ENCODE measurements at regions not wholly inside any gene's neighbourhood (a gene's known extent, or its start where the extent isn't known, plus 50 kb on each side); places are given as distances from the start of the nearest gene placed in this dataset.
A peak's percentile ranks its signal among the peaks of the same experiment; 100 is the strongest.
"Not testable (repeated sequence)": the region's sequence is repeated elsewhere in the genome, so short reads cannot be mapped to it uniquely, and the experiment has no call there.

GRCh38 chr3:102670986-102671385, 236.2 kb downstream of the ZPLD1 start:
- no peak for DNase-seq
- in situ Hi-C loops (cut with HindIII; ENCODE audit: low pct_ligation_motif_present, low pct_unique_long_range_greater_than_20kb, low sequenced_read_pairs) = no loop called here

- in situ Hi-C loops (cut with HindIII; ENCODE audit: low pct_ligation_motif_present, low pct_unique_long_range_greater_than_20kb, low sequenced_read_pairs) = no loop called here
- no peak for DNase-seq
These were observed 237.5 kb downstream of the ZPLD1 start for GRCh38 chr3:102672305-102672704.

DNA sequence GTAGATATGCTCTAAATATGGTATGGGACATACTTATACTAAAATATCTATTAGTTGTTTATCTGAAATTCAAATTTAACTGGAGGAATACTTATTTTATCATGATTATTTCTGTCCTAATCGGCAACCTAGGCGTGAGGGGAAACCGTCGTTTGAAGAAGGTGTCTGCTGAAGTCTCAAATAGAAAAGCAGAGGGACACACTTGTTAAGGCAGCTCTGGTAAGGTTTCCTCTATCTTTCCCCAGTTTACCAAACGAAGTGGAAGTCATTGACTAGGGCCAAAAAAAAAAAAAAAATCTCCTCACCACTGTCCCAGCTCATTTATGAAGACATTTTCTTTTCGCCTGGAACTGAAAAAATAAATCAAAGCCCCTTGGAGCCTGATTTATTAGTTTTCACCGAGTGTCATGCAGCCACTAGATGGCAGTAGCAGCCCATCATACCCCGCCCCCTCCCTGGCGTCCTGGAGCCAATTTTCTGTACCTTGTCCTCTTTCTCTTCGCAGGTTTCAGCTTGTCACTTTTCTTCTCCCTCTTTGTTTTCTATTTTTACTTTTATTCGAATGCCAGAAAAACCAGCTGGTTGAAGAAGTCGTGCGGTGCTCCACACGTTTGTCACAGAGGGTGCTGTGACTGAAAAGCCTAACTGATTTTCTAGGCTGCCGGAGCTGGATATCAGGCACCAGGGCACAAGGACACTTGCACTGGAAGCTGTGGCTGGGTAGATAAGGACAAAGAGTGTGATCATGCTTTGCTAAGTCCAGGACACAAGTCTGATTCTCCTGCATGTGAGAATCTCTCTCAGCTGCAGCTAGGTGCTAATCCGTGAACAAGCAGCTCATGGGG, 238.7 kb downstream of the ZPLD1 start:
- in situ Hi-C loops (cut with HindIII; ENCODE audit: low pct_ligation_motif_present, low pct_unique_long_range_greater_than_20kb, low sequenced_read_pairs) = no loop called here
- DNase-seq = peak; percentile 57

DNA sequence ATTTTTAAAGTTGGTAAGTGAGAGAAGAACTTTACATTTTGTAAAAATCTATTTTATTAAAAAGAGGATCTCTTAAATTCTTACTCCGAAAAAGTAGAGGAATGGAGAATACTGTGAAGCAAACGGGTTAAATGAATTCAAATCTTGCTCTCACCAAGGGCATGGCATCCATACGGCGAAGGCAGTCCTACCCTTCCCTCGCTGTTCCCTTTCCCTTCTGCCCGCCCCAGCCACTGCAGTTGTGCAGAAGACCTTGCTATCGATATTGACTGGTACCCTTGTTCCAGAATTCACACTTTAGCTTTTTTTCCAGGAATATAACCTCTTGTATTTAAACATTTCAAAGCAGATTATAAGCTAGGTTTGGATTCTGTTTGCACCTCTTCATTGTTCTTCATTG, 239.5 kb downstream of the ZPLD1 start:
- no peak for DNase-seq
- in situ Hi-C loops (cut with HindIII; ENCODE audit: low pct_ligation_motif_present, low pct_unique_long_range_greater_than_20kb, low sequenced_read_pairs) = no loop called here

- no peak for DNase-seq
- in situ Hi-C loops (cut with HindIII; ENCODE audit: low pct_ligation_motif_present, low pct_unique_long_range_greater_than_20kb, low sequenced_read_pairs) = no loop called here
These were observed 241.6 kb downstream of the ZPLD1 start for GRCh38 chr3:102676424-102676823.

DNA sequence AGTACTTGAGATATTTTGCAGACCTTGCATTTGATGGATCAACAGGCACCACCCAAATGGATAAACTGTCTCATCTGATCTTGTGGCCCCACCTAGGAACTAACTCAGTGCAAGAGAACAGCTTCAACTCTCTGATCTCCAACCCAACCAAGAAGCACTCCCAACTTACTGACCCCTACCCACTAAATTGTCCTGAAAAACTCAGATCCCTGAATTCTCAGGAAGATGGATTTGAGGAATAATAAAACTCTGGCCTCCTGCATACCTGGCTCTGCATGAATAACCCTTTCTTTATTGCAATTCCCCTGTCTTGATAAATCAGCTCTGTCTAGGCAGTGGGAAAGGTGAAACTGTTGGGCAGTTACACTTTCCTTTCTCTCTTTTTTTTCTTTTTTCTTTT, 247.9 kb downstream of the ZPLD1 start:
- no peak for DNase-seq
- in situ Hi-C loops (cut with HindIII; ENCODE audit: low pct_ligation_motif_present, low pct_unique_long_range_greater_than_20kb, low sequenced_read_pairs) = no loop called here

DNA sequence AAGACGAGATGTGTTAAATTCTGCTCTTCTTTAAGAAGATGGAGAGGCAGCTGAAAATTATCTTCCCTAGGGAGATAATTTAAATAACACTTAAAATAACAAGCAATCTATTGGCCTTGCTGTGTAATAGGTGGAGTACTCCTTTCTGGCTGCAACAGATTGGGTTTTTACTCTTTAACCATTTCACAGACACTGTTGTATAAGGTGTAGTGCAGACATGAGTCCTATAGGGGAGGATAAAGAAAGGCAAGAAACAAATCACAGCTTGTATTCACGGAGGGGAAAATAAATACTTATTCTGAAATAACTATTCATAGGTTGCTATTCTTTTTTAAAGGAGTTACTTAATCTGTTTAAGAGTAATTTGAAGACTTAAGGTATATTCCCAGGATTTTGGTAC, 252.0 kb downstream of the ZPLD1 start:
- in situ Hi-C loops (cut with HindIII; ENCODE audit: low pct_ligation_motif_present, low pct_unique_long_range_greater_than_20kb, low sequenced_read_pairs) = no loop called here
- no peak for DNase-seq

GRCh38 chr3:102687851-102688555, 253.2 kb downstream of the ZPLD1 start:
- DNase-seq = no peak
- in situ Hi-C loops (cut with HindIII; ENCODE audit: low pct_ligation_motif_present, low pct_unique_long_range_greater_than_20kb, low sequenced_read_pairs) = no loop called here

DNA sequence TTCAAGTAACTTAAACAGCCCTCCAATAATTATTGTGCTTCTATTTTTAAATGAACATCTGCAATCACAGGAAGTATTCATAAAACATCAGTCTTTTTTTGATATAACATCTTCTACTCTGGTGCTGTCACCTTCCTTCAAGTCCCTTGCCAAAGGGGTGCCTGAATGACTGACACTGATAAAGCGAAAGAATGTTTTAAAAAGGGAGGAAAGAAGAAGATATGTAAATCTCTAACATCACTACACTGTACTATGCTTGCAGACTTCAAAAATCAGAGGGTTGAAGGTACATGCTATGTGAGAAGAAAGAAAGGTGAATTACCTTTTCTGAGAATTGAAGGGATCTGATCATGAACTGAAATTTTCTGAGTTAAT, 253.7 kb downstream of the ZPLD1 start:
- in situ Hi-C loops (cut with HindIII; ENCODE audit: low pct_ligation_motif_present, low pct_unique_long_range_greater_than_20kb, low sequenced_read_pairs) = no loop called here
- DNase-seq = no peak

- DNase-seq = no peak
- in situ Hi-C loops (cut with HindIII; ENCODE audit: low pct_ligation_motif_present, low pct_unique_long_range_greater_than_20kb, low sequenced_read_pairs) = no loop called here
These were observed 256.7 kb downstream of the ZPLD1 start for GRCh38 chr3:102691507-102691906.

- no peak for DNase-seq
- in situ Hi-C loops (cut with HindIII; ENCODE audit: low pct_ligation_motif_present, low pct_unique_long_range_greater_than_20kb, low sequenced_read_pairs) = no loop called here
These were observed 264.4 kb downstream of the ZPLD1 start for GRCh38 chr3:102699104-102699818.

GRCh38 chr3:102699819-102700140, 265.0 kb downstream of the ZPLD1 start:
- in situ Hi-C loops (cut with HindIII; ENCODE audit: low pct_ligation_motif_present, low pct_unique_long_range_greater_than_20kb, low sequenced_read_pairs) = no loop called here
- no peak for DNase-seq

DNA sequence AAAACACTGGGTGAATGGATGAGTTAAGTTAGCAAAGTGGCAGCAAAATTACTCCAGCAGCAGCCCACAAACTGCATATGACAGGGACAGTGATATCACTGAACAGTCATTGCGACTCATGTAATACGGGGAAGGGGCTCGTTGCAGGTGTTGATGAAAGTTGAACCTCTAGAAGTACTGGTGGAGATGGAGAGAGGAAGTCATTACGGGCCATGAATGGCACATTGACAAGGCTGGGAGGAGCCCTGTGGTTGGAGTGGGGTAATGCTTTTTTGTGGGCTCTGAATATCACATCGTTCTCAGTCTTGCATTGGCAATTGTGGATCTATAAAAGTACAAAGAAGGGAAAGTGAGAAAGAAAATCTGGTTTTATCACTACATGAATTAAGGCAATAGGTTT, 278.1 kb downstream of the ZPLD1 start:
- DNase-seq = no peak

DNA sequence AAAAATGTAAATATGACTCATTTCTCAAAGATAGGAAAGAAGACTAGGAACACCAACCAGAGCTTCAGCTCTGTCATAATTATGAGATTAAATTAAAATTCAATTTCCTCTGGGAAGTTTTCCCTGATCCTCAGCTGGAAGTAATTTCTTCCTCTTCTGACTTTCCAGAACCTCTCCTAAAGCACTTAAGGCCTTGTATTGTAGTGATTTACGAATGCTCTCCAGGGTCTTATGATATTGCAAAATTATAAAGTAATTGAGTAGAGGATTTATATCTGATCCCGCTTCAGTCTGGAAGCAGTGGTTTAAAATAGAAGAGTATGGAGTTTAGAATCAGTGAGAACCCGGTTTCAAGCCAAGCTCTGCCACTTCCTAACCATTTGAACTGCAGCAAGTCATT, 279.8 kb downstream of the ZPLD1 start:
- in situ Hi-C loops (cut with HindIII; ENCODE audit: low pct_ligation_motif_present, low pct_unique_long_range_greater_than_20kb, low sequenced_read_pairs) = no loop called here
- no peak for DNase-seq

More for the DNA sequence above, 278.1 kb downstream of the ZPLD1 start:
- in situ Hi-C loops (cut with HindIII; ENCODE audit: low pct_ligation_motif_present, low pct_unique_long_range_greater_than_20kb, low sequenced_read_pairs) = no loop called here

DNA sequence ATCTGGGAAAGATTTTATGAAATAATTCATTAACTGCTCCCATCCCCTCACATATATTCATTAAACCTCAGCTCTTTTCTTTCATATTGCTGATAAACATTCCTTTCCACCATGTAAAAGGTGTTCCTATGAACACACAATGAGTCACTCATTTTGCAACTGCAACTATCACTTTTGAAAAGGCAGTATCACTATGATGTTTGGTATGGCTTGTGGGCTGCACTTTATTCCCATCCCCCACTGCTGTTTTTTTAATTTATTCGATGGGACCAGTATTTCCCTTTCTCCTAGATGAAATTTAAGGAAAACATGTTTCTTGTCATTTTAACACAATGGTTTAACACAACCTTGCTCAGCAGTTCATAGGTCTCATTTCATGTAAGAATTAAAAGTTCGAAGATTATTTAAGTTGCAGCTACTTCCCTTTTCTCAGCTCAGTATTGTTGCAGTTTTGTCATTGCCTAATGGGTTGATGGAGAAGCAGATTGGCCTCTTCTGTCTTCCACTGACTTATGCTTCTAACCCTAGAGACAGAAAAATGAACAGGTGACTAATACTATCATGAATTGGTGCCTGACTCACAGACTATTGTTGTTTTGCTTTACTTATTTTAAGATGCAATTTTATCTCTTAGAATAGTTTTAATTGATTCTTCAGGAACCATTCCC, 280.3 kb downstream of the ZPLD1 start:
- in situ Hi-C loops (cut with HindIII; ENCODE audit: low pct_ligation_motif_present, low pct_unique_long_range_greater_than_20kb, low sequenced_read_pairs) = no loop called here
- peak; percentile 22 for DNase-seq

DNA sequence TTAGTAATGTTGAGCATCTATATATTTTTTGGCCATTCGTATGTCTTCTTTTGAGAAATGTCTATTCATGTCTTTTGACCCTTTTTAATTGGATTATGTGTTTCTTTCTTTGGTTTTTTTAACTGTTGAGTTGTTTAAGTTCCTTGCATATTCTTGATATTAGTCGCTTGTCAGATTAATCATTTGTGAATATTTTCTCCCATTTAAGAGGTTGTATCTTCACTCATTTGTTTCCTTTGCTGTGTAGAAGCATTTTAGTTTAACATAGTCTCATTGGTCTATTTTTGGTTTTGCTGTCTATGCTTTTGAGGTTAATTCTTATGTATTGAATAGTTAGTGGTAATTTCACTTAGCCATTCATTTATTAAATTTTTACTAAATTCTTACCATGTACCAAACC, 283.8 kb downstream of the ZPLD1 start:
- in situ Hi-C loops (cut with HindIII; ENCODE audit: low pct_ligation_motif_present, low pct_unique_long_range_greater_than_20kb, low sequenced_read_pairs) = no loop called here
- peak; percentile 19 for DNase-seq

DNA sequence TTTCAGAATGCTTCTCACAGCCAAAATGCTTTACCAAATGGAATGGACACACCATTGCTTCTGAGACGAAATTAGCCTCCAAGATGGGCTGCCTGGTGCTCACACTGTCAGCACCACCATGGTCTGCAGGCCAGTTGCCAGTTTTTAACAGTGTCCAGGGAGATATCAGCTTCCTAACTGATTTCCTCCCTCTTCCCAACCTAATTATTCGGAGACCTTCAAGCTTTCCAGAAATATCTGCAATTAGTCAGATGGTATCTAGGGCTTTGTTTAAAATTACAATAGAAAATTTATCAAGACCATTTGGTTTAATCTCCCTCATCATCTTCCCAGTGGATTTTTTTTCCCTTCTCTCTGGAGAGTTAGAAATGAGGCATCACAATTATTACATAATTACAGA, 287.5 kb downstream of the ZPLD1 start:
- no peak for DNase-seq
- in situ Hi-C loops (cut with HindIII; ENCODE audit: low pct_ligation_motif_present, low pct_unique_long_range_greater_than_20kb, low sequenced_read_pairs) = no loop called here

DNA sequence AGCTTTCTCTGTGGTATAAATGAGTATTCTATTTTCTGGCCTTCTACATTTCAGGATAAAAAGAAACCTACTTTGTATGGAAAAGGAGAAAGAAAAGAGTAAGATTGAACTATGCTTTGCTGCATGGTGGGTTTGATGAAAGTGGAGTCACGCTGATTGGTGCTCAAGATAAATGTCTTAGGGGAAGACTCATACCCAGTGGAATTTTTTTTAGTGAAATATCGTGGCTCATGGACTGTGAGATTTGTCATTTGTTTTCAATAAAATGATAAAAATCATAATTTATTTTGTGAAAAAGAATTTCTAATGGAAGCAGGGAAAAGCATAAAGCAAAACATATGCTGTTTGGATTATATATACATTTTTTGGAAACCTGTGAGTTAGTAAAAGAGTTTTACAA, 292.5 kb downstream of the ZPLD1 start:
- in situ Hi-C loops (cut with HindIII; ENCODE audit: low pct_ligation_motif_present, low pct_unique_long_range_greater_than_20kb, low sequenced_read_pairs) = no loop called here
- DNase-seq = no peak

DNA sequence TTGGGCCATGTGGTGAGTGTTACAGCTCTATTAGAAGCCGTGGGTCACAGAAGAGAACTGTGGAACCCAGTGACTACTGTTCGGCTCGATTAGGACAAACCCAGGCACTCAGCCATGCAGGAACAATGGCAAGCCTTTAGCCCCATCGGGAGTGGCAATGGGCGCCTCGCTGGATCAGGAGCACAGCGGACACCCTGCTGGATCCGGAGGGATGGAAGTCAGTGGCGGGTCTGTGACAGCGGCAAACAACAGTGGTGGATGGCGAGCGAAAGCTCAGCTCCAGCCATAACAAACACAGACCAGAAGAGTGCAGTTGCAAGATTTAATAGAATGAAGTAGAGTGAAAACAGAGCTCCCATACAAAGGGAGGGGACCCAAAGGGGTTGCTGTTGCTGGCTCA, 297.8 kb downstream of the ZPLD1 start:
- in situ Hi-C loops (cut with HindIII; ENCODE audit: low pct_ligation_motif_present, low pct_unique_long_range_greater_than_20kb, low sequenced_read_pairs); DNase-seq: not testable (repeated sequence)
